ENCODE measurements at regions not wholly inside any gene's neighbourhood (a gene's known extent, or its start where the extent isn't known, plus 50 kb on each side); places are given as distances from the start of the nearest gene placed in this dataset.

GRCh38 chr7:91324663-91325062 lies 60.4 kb downstream of the FZD1 start (continued):
- TF ChIP-seq, protein P1, sequence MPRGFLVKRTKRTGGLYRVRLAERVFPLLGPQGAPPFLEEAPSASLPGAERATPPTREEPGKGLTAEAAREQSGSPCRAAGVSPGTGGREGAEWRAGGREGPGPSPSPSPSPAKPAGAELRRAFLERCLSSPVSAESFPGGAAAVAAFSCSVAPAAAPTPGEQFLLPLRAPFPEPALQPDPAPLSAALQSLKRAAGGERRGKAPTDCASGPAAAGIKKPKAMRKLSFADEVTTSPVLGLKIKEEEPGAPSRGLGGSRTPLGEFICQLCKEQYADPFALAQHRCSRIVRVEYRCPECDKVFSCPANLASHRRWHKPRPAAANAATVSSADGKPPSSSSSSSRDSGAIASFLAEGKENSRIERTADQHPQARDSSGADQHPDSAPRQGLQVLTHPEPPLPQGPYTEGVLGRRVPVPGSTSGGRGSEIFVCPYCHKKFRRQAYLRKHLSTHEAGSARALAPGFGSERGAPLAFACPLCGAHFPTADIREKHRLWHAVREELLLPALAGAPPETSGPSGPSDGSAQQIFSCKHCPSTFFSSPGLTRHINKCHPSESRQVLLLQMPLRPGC (tag by site-specific recombination; IDR thresholded peaks at IDR 0.05) = no peak
- no peak for TF ChIP-seq KLF10 (tag by site-specific recombination; IDR thresholded peaks at IDR 0.05)
- no peak for TF ChIP-seq SP2 (tag by site-specific recombination; IDR thresholded peaks at IDR 0.05)
- TF ChIP-seq IKZF3 (tag by site-specific recombination; IDR thresholded peaks at IDR 0.05) = no peak
- TF ChIP-seq, protein P2, sequence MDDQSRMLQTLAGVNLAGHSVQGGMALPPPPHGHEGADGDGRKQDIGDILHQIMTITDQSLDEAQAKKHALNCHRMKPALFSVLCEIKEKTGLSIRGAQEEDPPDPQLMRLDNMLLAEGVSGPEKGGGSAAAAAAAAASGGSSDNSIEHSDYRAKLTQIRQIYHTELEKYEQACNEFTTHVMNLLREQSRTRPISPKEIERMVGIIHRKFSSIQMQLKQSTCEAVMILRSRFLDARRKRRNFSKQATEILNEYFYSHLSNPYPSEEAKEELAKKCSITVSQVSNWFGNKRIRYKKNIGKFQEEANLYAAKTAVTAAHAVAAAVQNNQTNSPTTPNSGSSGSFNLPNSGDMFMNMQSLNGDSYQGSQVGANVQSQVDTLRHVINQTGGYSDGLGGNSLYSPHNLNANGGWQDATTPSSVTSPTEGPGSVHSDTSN (CRISPR knock-in tag; IDR thresholded peaks at IDR 0.05) = no peak
- TF ChIP-seq ZNF76 (tag by site-specific recombination; IDR thresholded peaks at IDR 0.05; ENCODE audit: borderline replicate concordance, low read depth) = no peak
- TF ChIP-seq ZNF777 (tag by site-specific recombination; IDR thresholded peaks at IDR 0.05; ENCODE audit: borderline replicate concordance) = no peak

GRCh38 chr7:91325726-91326125 lies 61.5 kb downstream of the FZD1 start:
- H3K9me3 ChIP-seq (ENCODE audit: control insufficient read depth, insufficient read depth, low read depth, low read length) = no peaks in the 10 kb centered on the region
- H3K27ac ChIP-seq (ENCODE audit: extremely low read depth, low read depth, low read length) = no peak overlapping the region
- ChIA-PET POLR2A (no interaction called here), CTCF (interaction anchor here (0.6 kb wide), 1 partner anchor 9 kb away, joined by 3 read pairs; no protein-coding TSS in a partner anchor)
- H3K4me1 ChIP-seq (ENCODE audit: control insufficient read depth, insufficient read depth, low read length) = no peaks in the 10 kb centered on the region
- H3K36me3 ChIP-seq (ENCODE audit: control insufficient read depth in 2 of 2, insufficient read depth in 1 of 2, low read length in 2 of 2) = no peaks in the 10 kb centered on the region
- TF ChIP-seq ZBTB11 (tag by site-specific recombination; conservative IDR thresholded peaks at IDR 0.05; ENCODE audit: low read depth) (no peak), ZNF416 (tag by site-specific recombination; IDR thresholded peaks at IDR 0.05) (no peak), ZNF221 (tag by site-specific recombination; IDR thresholded peaks at IDR 0.05; ENCODE audit: borderline replicate concordance) (no peak), FEZF1 (tag by site-specific recombination; IDR thresholded peaks at IDR 0.05) (no peak), ZFHX2 (tag by site-specific recombination; conservative IDR thresholded peaks at IDR 0.05) (peak; percentile 44), ZNF48 (tag by site-specific recombination; IDR thresholded peaks at IDR 0.05) (no peak), OVOL3 (tag by site-specific recombination; IDR thresholded peaks at IDR 0.05) (no peak), ZNF521 (tag by site-specific recombination; IDR thresholded peaks at IDR 0.05) (no peak), EGR2 (tag by site-specific recombination; IDR thresholded peaks at IDR 0.05; ENCODE audit: low read depth) (peak; percentile 49; the same call in 1 of the 2 replicates), ZFP37 (tag by site-specific recombination; IDR thresholded peaks at IDR 0.05) (no peak), ZNF548 (tag by site-specific recombination; IDR thresholded peaks at IDR 0.05) (no peak)
- no peak overlapping the region for H3K4me3 ChIP-seq (ENCODE audit: low read depth, low read length)

DNA sequence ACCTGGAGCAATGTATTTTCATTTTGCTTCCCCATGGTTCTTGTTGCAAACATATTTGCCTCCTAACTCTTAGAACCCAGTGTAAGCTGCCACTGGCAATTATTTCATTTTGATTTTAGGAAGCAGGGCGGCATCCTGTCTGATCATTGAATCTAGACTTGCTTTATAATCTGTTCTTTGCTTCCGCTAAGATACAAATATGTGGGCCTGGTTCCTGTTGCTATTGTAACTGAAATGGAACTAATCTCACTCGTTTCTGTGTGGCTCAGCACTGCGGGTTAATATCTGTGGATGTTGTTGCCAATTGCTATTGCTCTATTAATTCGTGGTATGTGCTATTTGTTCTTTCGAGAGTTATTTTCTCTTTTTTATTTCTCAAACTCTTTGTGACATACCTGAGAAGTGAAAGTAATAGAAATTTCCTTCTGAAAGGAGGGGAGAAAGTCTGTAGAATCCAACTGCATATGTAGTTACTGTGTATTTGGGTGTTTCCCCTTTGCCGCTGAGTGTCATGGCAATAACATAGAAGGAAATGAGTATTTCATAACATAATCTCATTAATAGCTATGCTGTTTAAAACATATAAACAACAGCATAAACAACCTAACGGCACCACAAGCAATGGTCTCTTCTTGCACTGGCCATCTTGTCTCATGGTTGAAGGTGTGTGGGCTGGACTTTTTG lies 62.4 kb downstream of the FZD1 start:
- Histone ChIP-seq H3K27ac (ENCODE audit: extremely low read depth, low read depth, low read length) (no peak overlapping the region), H3K4me3 (ENCODE audit: low read depth, low read length) (no peak overlapping the region), H3K9me3 (ENCODE audit: control insufficient read depth, insufficient read depth, low read depth, low read length) (no peaks in the 10 kb centered on the region), H3K4me1 (ENCODE audit: control insufficient read depth, insufficient read depth, low read length) (no peaks in the 10 kb centered on the region), H3K36me3 (ENCODE audit: control insufficient read depth in 2 of 2, insufficient read depth in 1 of 2, low read length in 2 of 2) (no peaks in the 10 kb centered on the region)
- ChIA-PET POLR2A (no interaction called here), CTCF (no interaction called here)
- TF ChIP-seq ZNF610 (tag by site-specific recombination; IDR thresholded peaks at IDR 0.05; ENCODE audit: borderline replicate concordance) = no peak
